A549 (cell line): ENCODE measurements at regions not wholly inside any gene's neighbourhood (a gene's known extent, or its start where the extent isn't known, plus 50 kb on each side); places are given as distances from the start of the nearest gene placed in this dataset.

Experiments
- ATAC-seq, 2 experiments: fragments of 200-7000 bp in 1 of 2; fragments of >200 bp in 1 of 2; cut with Nextera tagmentation in 1 of 2; cut with Tn5 transposase in 1 of 2; 3 replicates each; pipeline versions ENCODE4 v1.8.0 to v1.9.1; 2018 to 2020; ENCODE audit warnings: mild to moderate bottlenecking in 1 of 2, moderate library complexity in 1 of 2
- CTCF ChIA-PET: fragments of 300-600 bp; sonication (Branson Sonifier 250); formaldehyde crosslinking; extraction: SDS; loops from one replicate; lab custom pipeline; 2021; ENCODE audit warnings: antibody characterized with exemption, inconsistent platforms; lab: Yijun Ruan, JAX
- POLR2A ChIA-PET: fragments of 350-600 bp; formaldehyde crosslinking; extraction: SDS; loops from one replicate; lab custom pipeline; 2021; ENCODE audit warnings: antibody characterized with exemption, inconsistent platforms; lab: Yijun Ruan, JAX
- DNase-seq, 2 experiments: peaks; one replicate each; pipeline versions ENCODE4 v3.0.0 to v3.0.0-alpha.2; 2011 to 2016; ENCODE audit warnings: low read depth in 1 of 2, low spot score in 1 of 2
- FAIRE-seq: peaks from 2 replicates; lab custom pipeline; 2011; peaks lifted over from hg19 to GRCh38; lab: Jason Lieb, UNC
- H3K27ac ChIP-seq, 2 experiments: fragments of >200 bp; sonication (Bioruptor Twin); formaldehyde crosslinking; 3 replicates each; pipeline ENCODE4 v1.5.1; 2016 to 2017
- H3K4me1 ChIP-seq: fragments of >200 bp; sonication (Bioruptor Twin); formaldehyde crosslinking; 3 replicates; pipeline ENCODE4 v1.6.1; 2016
- H3K4me2 ChIP-seq: fragments of >200 bp; sonication (Bioruptor Twin); formaldehyde crosslinking; 3 replicates; pipeline ENCODE4 v1.6.1; 2016
- H3K4me3 ChIP-seq: fragments of >200 bp; sonication (Bioruptor Twin); formaldehyde crosslinking; 3 replicates; pipeline ENCODE4 v1.5.1; 2016
- H3K9me3 ChIP-seq: fragments of >200 bp; sonication (Bioruptor Twin); formaldehyde crosslinking; 3 replicates; pipeline ENCODE4 v1.6.1; 2016
- BHLHE40 ChIP-seq: IDR thresholded peaks from 2 replicates; pipeline ENCODE4 v1.6.1; 2012; ENCODE audit warnings: low read depth, low read length, inconsistent platforms
- EHF ChIP-seq: fragments of 250-450 bp; sonication (Bioruptor Pico); IDR thresholded peaks from 2 replicates; pipeline ENCODE4 v1.5.0; 2020; ENCODE audit warnings: mild to moderate bottlenecking
- ELK1 ChIP-seq: fragments of 150-350 bp; IDR thresholded peaks from 2 replicates; pipeline ENCODE4 v1.6.1; 2014; ENCODE audit warnings: low read depth, mild to moderate bottlenecking, low read length
- EP300 ChIP-seq, 2 experiments: fragments of >200 bp; sonication (Bioruptor Twin); formaldehyde crosslinking; IDR thresholded peaks; 2 replicates in 1 of 2; 3 replicates in 1 of 2; pipeline ENCODE4 v1.6.1; 2016 to 2017
- ESRRA ChIP-seq: fragments of 150-350 bp; IDR thresholded peaks from 2 replicates; pipeline ENCODE4 v1.6.1; 2014; ENCODE audit warnings: mild to moderate bottlenecking, low read length, borderline replicate concordance
- GATA3 ChIP-seq: IDR thresholded peaks from 2 replicates; pipeline ENCODE4 v1.6.1; 2012; ENCODE audit warnings: borderline replicate concordance
- HDAC2 ChIP-seq: fragments of 200-600 bp; sonication (generic); IDR thresholded peaks from 2 replicates; pipeline ENCODE4 v1.6.1; 2016
- HEYL ChIP-seq: fragments of 250-450 bp; sonication (Bioruptor Pico); IDR thresholded peaks from 2 replicates; pipeline ENCODE4 v1.8.0; 2021; ENCODE audit warnings: mild to moderate bottlenecking, moderate library complexity
- HOXB13 ChIP-seq: fragments of 250-450 bp; sonication (Bioruptor Pico); IDR thresholded peaks from 2 replicates; pipeline ENCODE4 v1.5.0; 2020; ENCODE audit warnings: low read depth, mild to moderate bottlenecking, moderate library complexity
- JUN ChIP-seq, 2 experiments: fragments of >200 bp; sonication (Bioruptor Twin); formaldehyde crosslinking; IDR thresholded peaks; 2 replicates in 1 of 2; 3 replicates in 1 of 2; pipeline ENCODE4 v1.6.1; 2016 to 2017
- KDM1A ChIP-seq: fragments of 200-600 bp; sonication (generic); IDR thresholded peaks from 2 replicates; pipeline ENCODE4 v1.6.1; 2016; ENCODE audit warnings: low read depth, mild to moderate bottlenecking
- MAFK ChIP-seq: fragments of 450-650 bp; IDR thresholded peaks from 2 replicates; pipeline ENCODE4 v1.6.1; 2014; ENCODE audit not compliant: partially characterized antibody
- POLR2AphosphoS2 ChIP-seq: conservative IDR thresholded peaks from 2 replicates; pipeline ENCODE4 v1.6.1; 2012; ENCODE audit warnings: low read length, improper control_type of control experiment, inconsistent platforms
- RAD21 ChIP-seq, 2 experiments: fragments of >200 bp in 1 of 2; sonication (Bioruptor Twin) in 1 of 2; formaldehyde crosslinking in 1 of 2; IDR thresholded peaks in 1 of 2; conservative IDR thresholded peaks in 1 of 2; 2 replicates in 1 of 2; 3 replicates in 1 of 2; pipeline ENCODE4 v1.6.1; 2012 to 2018; ENCODE audit warnings: inconsistent platforms in 1 of 2
- RARB ChIP-seq: fragments of 250-450 bp; sonication (Bioruptor Pico); IDR thresholded peaks from 2 replicates; pipeline ENCODE4 v1.8.0; 2021; ENCODE audit warnings: mild to moderate bottlenecking, moderate library complexity
- REST ChIP-seq: fragments of 200-600 bp; sonication (generic); IDR thresholded peaks from 2 replicates; pipeline ENCODE4 v1.6.1; 2016; ENCODE audit warnings: antibody characterized with exemption, mild to moderate bottlenecking, moderate library complexity
- RFX5 ChIP-seq: fragments of 450-650 bp; IDR thresholded peaks from 2 replicates; pipeline ENCODE4 v1.7.1; 2014; ENCODE audit warnings: antibody characterized with exemption, mild to moderate bottlenecking, moderate library complexity
- USF2 ChIP-seq: fragments of 450-650 bp; IDR thresholded peaks from 2 replicates; pipeline ENCODE4 v1.6.1; 2014; ENCODE audit warnings: antibody characterized with exemption
- ZC3H11A ChIP-seq: fragments of 450-650 bp; IDR thresholded peaks from 2 replicates; pipeline ENCODE4 v1.6.1; 2014; ENCODE audit warnings: antibody characterized with exemption, mild to moderate bottlenecking
- WGBS: methylation state at CpG from one replicate; pipeline ENCODE4 v1.1.6; 2017; ENCODE audit errors: missing lambda C conversion rate; 5-methylcytosine and 5-hydroxymethylcytosine counted together

DNA sequence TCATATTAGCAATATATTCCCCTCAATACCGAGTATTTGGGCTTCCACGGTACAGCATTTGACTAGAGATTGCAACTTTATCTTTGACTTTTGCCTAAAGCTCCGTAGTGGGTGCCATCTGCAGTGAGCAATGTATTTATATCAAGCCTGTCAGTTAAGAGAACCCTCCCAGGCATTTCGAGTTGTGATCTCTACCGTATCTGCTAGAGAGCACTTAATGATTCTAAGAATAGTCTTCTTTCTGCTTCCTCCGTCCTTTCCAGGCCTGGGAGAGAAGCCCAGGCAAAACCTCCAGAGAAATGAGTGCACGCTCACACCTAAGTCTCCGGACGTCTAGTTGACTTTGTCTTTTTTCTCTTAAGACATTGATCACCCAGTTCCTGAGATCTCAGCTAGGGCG lies 210.6 kb downstream of the KLF6 start:
- DNase-seq (no peak), ATAC-seq (no peak), FAIRE-seq (no peak)
- WGBS: 71% methylated on average over 10 of the region's 10 CpGs
- Histone ChIP-seq H3K27ac (no peak overlapping the region), H3K4me2 (no peak overlapping the region), H3K4me1 (no peaks in the 10 kb centered on the region), H3K4me3 (no peak overlapping the region), H3K9me3 (no peaks in the 10 kb centered on the region)
- ChIA-PET POLR2A (no interaction called here), CTCF (no interaction called here)
- TF ChIP-seq HDAC2 (no peak), GATA3 (no peak), RARB (CRISPR knock-in tag) (no peak), ZC3H11A (no peak), KDM1A (no peak), ESRRA (no peak), USF2 (no peak)

GRCh38 chr10:3573498-3573897 lies 211.5 kb downstream of the KLF6 start:
- CTCF ChIA-PET: no interaction called here
- WGBS: 65% methylated on average over 8 of the region's 8 CpGs
- no peak for FAIRE-seq

More at GRCh38 chr10:3573498-3573897, 211.5 kb downstream of the KLF6 start:
- DNase-seq (no peak), ATAC-seq (no peak)
- POLR2A ChIA-PET: no interaction called here
- H3K9me3 ChIP-seq: no peaks in the 10 kb centered on the region
- TF ChIP-seq MAFK (no peak), ZC3H11A (no peak), BHLHE40 (no peak), JUN (IDR thresholded peaks at IDR 0.05) (no peak), REST (no peak), HEYL (CRISPR knock-in tag) (no peak), ELK1 (no peak), POLR2AphosphoS2 (no peak), HOXB13 (CRISPR knock-in tag) (no peak), RAD21 (conservative IDR thresholded peaks at IDR 0.05 in 1 of 2, IDR thresholded peaks at IDR 0.05 in 1 of 2) (no peak), EHF (CRISPR knock-in tag) (no peak), EP300 (IDR thresholded peaks at IDR 0.05) (no peak), RFX5 (no peak)
- H3K4me1 ChIP-seq: no peaks in the 10 kb centered on the region
- no peak overlapping the region for H3K4me3 ChIP-seq
- no peak overlapping the region for H3K4me2 ChIP-seq
- no peak overlapping the region for H3K27ac ChIP-seq
